Stimulated activated naive CD8-positive, alpha-beta T cell treated with anti-CD3 and anti-CD28 coated beads, Interleukin-15, Interleukin-2, amounts not matched to agents 100 U/mL and 50 U/mL, for 24 hours (primary cell): ENCODE measurements at regions not wholly inside any gene's neighbourhood (a gene's known extent, or its start where the extent isn't known, plus 50 kb on each side); places are given as distances from the start of the nearest gene placed in this dataset.
A peak's percentile ranks its signal among the peaks of the same experiment; 100 is the strongest.

ENCODE experiments used
- ATAC-seq: fragments of 150-1000 bp; cut with Tn5 transposase; one replicate; pipeline ENCODE4 v1.10.0; 2021
- DNase-seq: peaks from one replicate; pipeline ENCODE4 v3.0.0; 2021

GRCh38 chr15:66948294-66948693, 117.1 kb upstream of the SMAD3 start:
- DNase-seq (no peak), ATAC-seq (peak; percentile 45)

- no peak for DNase-seq
- ATAC-seq, result no peak
These were observed 115.3 kb upstream of the SMAD3 start for GRCh38 chr15:66950114-66950513.

- ATAC-seq (no peak), DNase-seq (no peak)
These were observed 113.7 kb upstream of the SMAD3 start for GRCh38 chr15:66951531-66952320.

- DNase-seq (no peak), ATAC-seq (no peak)
These were observed 112.5 kb upstream of the SMAD3 start for GRCh38 chr15:66952756-66953522.

- DNase-seq (no peak), ATAC-seq (no peak)
These were observed 111.7 kb upstream of the SMAD3 start for GRCh38 chr15:66953523-66954229.

- no peak for DNase-seq
- no peak for ATAC-seq
These were observed 110.8 kb upstream of the SMAD3 start for GRCh38 chr15:66954601-66955000.

- ATAC-seq, result no peak
- DNase-seq, result no peak
These were observed 110.3 kb upstream of the SMAD3 start for GRCh38 chr15:66955001-66955516.

GRCh38 chr15:66955871-66956585, 109.4 kb upstream of the SMAD3 start:
- no peak for DNase-seq
- ATAC-seq, result peak; percentile 36

- ATAC-seq (no peak), DNase-seq (no peak)
These were observed 108.6 kb upstream of the SMAD3 start for GRCh38 chr15:66956672-66957430.

GRCh38 chr15:66957431-66957720, 108.0 kb upstream of the SMAD3 start:
- DNase-seq, result no peak
- no peak for ATAC-seq

GRCh38 chr15:66959066-66959465, 106.3 kb upstream of the SMAD3 start:
- DNase-seq (no peak), ATAC-seq (no peak)

GRCh38 chr15:66959875-66960274, 105.5 kb upstream of the SMAD3 start:
- no peak for DNase-seq
- no peak for ATAC-seq

GRCh38 chr15:66960519-66960918, 104.9 kb upstream of the SMAD3 start:
- no peak for ATAC-seq
- no peak for DNase-seq

GRCh38 chr15:66961407-66961884, 104.0 kb upstream of the SMAD3 start:
- ATAC-seq, result no peak
- no peak for DNase-seq

GRCh38 chr15:66961901-66962300, 103.5 kb upstream of the SMAD3 start:
- ATAC-seq (no peak), DNase-seq (no peak)

GRCh38 chr15:66962522-66962921, 102.9 kb upstream of the SMAD3 start:
- DNase-seq (no peak), ATAC-seq (no peak)

- no peak for ATAC-seq
- DNase-seq, result no peak
These were observed 102.3 kb upstream of the SMAD3 start for GRCh38 chr15:66963084-66963483.

- ATAC-seq, result no peak
- DNase-seq, result no peak
These were observed 101.7 kb upstream of the SMAD3 start for GRCh38 chr15:66963710-66964109.

GRCh38 chr15:66964111-66964738, 101.2 kb upstream of the SMAD3 start:
- DNase-seq (no peak), ATAC-seq (no peak)

GRCh38 chr15:66964791-66965190, 100.6 kb upstream of the SMAD3 start:
- ATAC-seq, result no peak
- no peak for DNase-seq
